K562 (cell line): ENCODE measurements at regions not wholly inside any gene's neighbourhood (a gene's known extent, or its start where the extent isn't known, plus 50 kb on each side); places are given as distances from the start of the nearest gene placed in this dataset.

Experiments
- ATAC-seq: fragments of 200-7000 bp; cut with Tn5 transposase; 3 replicates; pipeline ENCODE4 v1.9.1; 2020; ENCODE audit warnings: moderate library complexity
- BruUV-seq: library from RNA; stranded (reverse); fragments of 400-500 nt; replicated peaks from 2 replicates; lab custom pipeline; 2021; lab: Mats Ljungman, UMichigan
- CTCF ChIA-PET: fragments of 300-600 bp; formaldehyde crosslinking; extraction: SDS; loops from one replicate; lab custom pipeline; 2021; ENCODE audit warnings: low intra/inter-chr PET ratio; lab: Yijun Ruan, JAX
- POLR2A ChIA-PET: fragments of 300-600, 350-650 bp; sonication (Branson Sonifier 250); formaldehyde crosslinking; extraction: SDS; loops from one replicate; lab custom pipeline; 2021; ENCODE audit warnings: antibody characterized with exemption, inconsistent platforms; lab: Yijun Ruan, JAX
- DNase-seq, 4 experiments: peaks; one replicate each; pipeline versions ENCODE4 v3.0.0 to v3.0.0-alpha.2; 2011 to 2018; ENCODE audit warnings: low spot score in 3 of 4, mixed read lengths in 3 of 4; ENCODE audit errors: extremely low read depth in 1 of 4
- FAIRE-seq: peaks from 2 replicates; lab custom pipeline; 2011; peaks lifted over from hg19 to GRCh38; lab: Jason Lieb, UNC
- H2AFZ ChIP-seq: 2 replicates; pipeline ENCODE4 v1.6.0; 2011; ENCODE audit warnings: low read depth, low read length, control low read depth, inconsistent platforms
- H3K27ac ChIP-seq: fragments of 200-600 bp; 3 replicates; pipeline ENCODE4 v1.8.0; 2011; ENCODE audit warnings: low read depth, mild to moderate bottlenecking, control low read depth, inconsistent platforms, low read length, moderate library complexity, mixed read lengths; ENCODE audit errors: extremely low read depth
- H3K27me3 ChIP-seq, 2 experiments: fragments of 300-600 bp in 1 of 2; 2 replicates in 1 of 2; 3 replicates in 1 of 2; pipeline versions ENCODE4 v1.6.0 to v1.8.0; 2011; ENCODE audit warnings: inconsistent platforms in 2 of 2, low read length in 2 of 2, mild to moderate bottlenecking in 1 of 2, mixed read lengths in 1 of 2, moderate library complexity in 1 of 2; ENCODE audit not compliant: control insufficient read depth in 2 of 2, insufficient read depth in 2 of 2
- H3K36me3 ChIP-seq: fragments of 300-600 bp; 3 replicates; pipeline ENCODE4 v1.8.0; 2011; ENCODE audit warnings: mild to moderate bottlenecking, low read length, inconsistent platforms; ENCODE audit not compliant: control insufficient read depth, insufficient read depth
- H3K4me1 ChIP-seq, 2 experiments: fragments of 200-600 bp in 1 of 2; replicated peaks in 1 of 2; 2 replicates in 1 of 2; 3 replicates in 1 of 2; pipeline versions ENCODE4 v1.5.1 to v1.8.0; 2011; ENCODE audit warnings: inconsistent platforms in 2 of 2, low read length in 2 of 2, mild to moderate bottlenecking in 1 of 2, mixed read lengths in 1 of 2, moderate library complexity in 1 of 2; ENCODE audit not compliant: control insufficient read depth in 2 of 2, insufficient read depth in 2 of 2
- H3K4me2 ChIP-seq: 2 replicates; pipeline ENCODE4 v1.6.1; 2011; ENCODE audit warnings: low read length, control low read depth, inconsistent platforms, mixed read lengths; ENCODE audit not compliant: insufficient read depth
- H3K4me3 ChIP-seq: fragments of 200-600 bp; sonication (generic), shearing (Covaris generic); 2 replicates; pipeline ENCODE4 v1.5.1; 2016; ENCODE audit warnings: control low read depth, inconsistent platforms
- H3K79me2 ChIP-seq: fragments of 200-600 bp; 3 replicates; pipeline ENCODE4 v1.8.0; 2011; ENCODE audit warnings: low read length, inconsistent platforms; ENCODE audit not compliant: control insufficient read depth, insufficient read depth
- H3K9ac ChIP-seq, 2 experiments: 2 replicates each; pipeline versions ENCODE4 v1.6.0 to v1.6.1; 2011; ENCODE audit warnings: low read depth in 2 of 2, low read length in 2 of 2, control low read depth in 1 of 2, inconsistent platforms in 1 of 2, mild to moderate bottlenecking in 1 of 2, mixed read lengths in 1 of 2; ENCODE audit not compliant: insufficient read depth in 1 of 2
- H3K9me1 ChIP-seq: one replicate; pipeline ENCODE4 v1.6.0; 2011; ENCODE audit warnings: inconsistent platforms, mild to moderate bottlenecking, low read length, moderate library complexity; ENCODE audit not compliant: control insufficient read depth, insufficient read depth
- H3K9me3 ChIP-seq: replicated peaks from 2 replicates; pipeline ENCODE4 v1.5.1; 2011; ENCODE audit warnings: low read depth, low read length, inconsistent platforms; ENCODE audit not compliant: control insufficient read depth, insufficient read depth
- H4K20me1 ChIP-seq: replicated peaks from 2 replicates; pipeline ENCODE4 v1.6.1; 2011; ENCODE audit warnings: low read length, inconsistent platforms, mixed read lengths; ENCODE audit not compliant: control insufficient read depth, insufficient read depth
- ATF4 ChIP-seq: fragments of 450-650 bp; formaldehyde crosslinking; IDR thresholded peaks from 2 replicates; pipeline ENCODE4 v1.4.0; 2022; ENCODE audit warnings: mild to moderate bottlenecking, moderate library complexity
- CBFA2T3 ChIP-seq: fragments of 450-650 bp; IDR thresholded peaks from 2 replicates; pipeline ENCODE4 v1.6.1; 2017
- CEBPG ChIP-seq, 3 experiments: fragments of 200-800 bp in 1 of 3; sonication (Bioruptor generic) in 1 of 3; sonication (generic) in 1 of 3; formaldehyde crosslinking in 1 of 3; IDR thresholded peaks in 2 of 3; conservative IDR thresholded peaks in 1 of 3; 2 replicates each; pipeline versions ENCODE4 v1.6.1 to v1.8.0; 2016 to 2022; ENCODE audit warnings: missing compliant biosample characterization in 2 of 3, missing genetic modification characterization in 2 of 3, mild to moderate bottlenecking in 1 of 3, missing genetic modification reagents in 1 of 3
- CREBBP ChIP-seq: IDR thresholded peaks from one replicate; pipeline ENCODE4 v1.6.1; 2012; ENCODE audit warnings: low read depth, mild to moderate bottlenecking, control low read depth, inconsistent platforms, low read length
- ELK1 ChIP-seq: sonication (generic); formaldehyde crosslinking; IDR thresholded peaks from 2 replicates; pipeline ENCODE4 v1.8.1; 2022; ENCODE audit warnings: missing genetic modification reagents
- GTF2F1 ChIP-seq: IDR thresholded peaks from 2 replicates; pipeline ENCODE4 v1.6.1; 2011; ENCODE audit warnings: low read depth, low read length, improper control_type of control experiment
- HDAC6 ChIP-seq: IDR thresholded peaks from 2 replicates; pipeline ENCODE4 v1.6.1; 2012; ENCODE audit warnings: low read depth, mild to moderate bottlenecking, control low read depth, inconsistent platforms, low read length, moderate library complexity
- NR0B1 ChIP-seq: fragments of 450-650 bp; IDR thresholded peaks from one replicate; pipeline ENCODE4 v1.6.1; 2018; ENCODE audit warnings: mild to moderate bottlenecking, moderate library complexity; ENCODE audit not compliant: partially characterized antibody
- PHF20 ChIP-seq: fragments of 450-650 bp; IDR thresholded peaks from 2 replicates; pipeline ENCODE4 v1.6.1; 2018; ENCODE audit not compliant: partially characterized antibody
- POLR3A ChIP-seq: IDR thresholded peaks from 2 replicates; pipeline ENCODE4 v1.6.1; 2011; ENCODE audit warnings: borderline replicate concordance, mild to moderate bottlenecking, moderate library complexity; ENCODE audit not compliant: insufficient read length, insufficient read depth; ENCODE audit errors: extremely low read depth
- PREB ChIP-seq: sonication (generic); formaldehyde crosslinking; IDR thresholded peaks from 2 replicates; pipeline ENCODE4 v1.8.1; 2023; ENCODE audit warnings: mild to moderate bottlenecking, missing genetic modification reagents
- SIN3B ChIP-seq: fragments of 450-650 bp; IDR thresholded peaks from 2 replicates; pipeline ENCODE4 v1.6.1; 2017; ENCODE audit warnings: low read depth, mild to moderate bottlenecking, moderate library complexity
- SRSF7 ChIP-seq: fragments of 200-400 bp; formaldehyde crosslinking; optimal IDR thresholded peaks from 2 replicates; pipeline ENCODE3; 2017; ENCODE audit warnings: mild to moderate bottlenecking, low read depth, low read length
- TRIM25 ChIP-seq: fragments of 450-650 bp; IDR thresholded peaks from 2 replicates; pipeline ENCODE4 v1.7.0; 2016; ENCODE audit warnings: borderline replicate concordance
- U2AF1 ChIP-seq: fragments of 200-400 bp; formaldehyde crosslinking; optimal IDR thresholded peaks from 2 replicates; pipeline ENCODE3; 2017; ENCODE audit warnings: mild to moderate bottlenecking, low read depth, low read length, moderate library complexity
- ZBTB12 ChIP-seq: fragments of 250-450 bp; sonication (Bioruptor Pico); IDR thresholded peaks from 2 replicates; pipeline ENCODE4 v1.4.0; 2020
- WGBS: fragments of 100-300 bp; shearing (Covaris generic); methylation state at CpG from one replicate; pipeline ENCODE4 v1.1.6; 2016; ENCODE audit warnings: low coverage, mixed read lengths; ENCODE audit not compliant: insufficient coverage; ENCODE audit errors: missing lambda C conversion rate; 5-methylcytosine and 5-hydroxymethylcytosine counted together
- in situ Hi-C: fragments of 300-500 bp; cut with MboI; formaldehyde crosslinking; loops from 4 replicates; pipeline ENCODE4 v1.15.0; 2018; ENCODE audit warnings: inconsistent platforms, mixed read lengths
- intact Hi-C: fragments of 100-400 bp; cut with micrococcal nuclease; formaldehyde crosslinking; loops from 2 replicates; pipeline ENCODE4 v1.14.2; 2022

GRCh38 chr14:98382662-98383061 is 889.3 kb downstream of the BCL11B start:
- no peaks in the 10 kb centered on the region for H3K4me1 ChIP-seq
- no TSS peak for BruUV-seq
- no peaks in the 10 kb centered on the region for H3K36me3 ChIP-seq
- H3K27me3 ChIP-seq: no peaks in the 10 kb centered on the region
- WGBS: 0% methylated on average over 4 of the region's 4 CpGs
- in situ Hi-C loops (no loop called here), intact Hi-C loops (no loop called here)
- H3K79me2 ChIP-seq: no peaks in the 10 kb centered on the region
- H2AFZ ChIP-seq: no peak overlapping the region
- no peaks in the 10 kb centered on the region for H3K9me1 ChIP-seq
- DNase-seq (no peak), FAIRE-seq (no peak), ATAC-seq (no peak)
- no peak overlapping the region for H3K9ac ChIP-seq
- no peak overlapping the region for H3K27ac ChIP-seq
- no peak overlapping the region for H3K4me2 ChIP-seq
- ChIA-PET CTCF (no interaction called here), POLR2A (no interaction called here)
- no peaks in the 10 kb centered on the region for H4K20me1 ChIP-seq
- no peaks in the 10 kb centered on the region; the same call in 1 of the 2 replicates for H3K9me3 ChIP-seq
- H3K4me3 ChIP-seq: no peak overlapping the region
- TF ChIP-seq TRIM25: no peak
- no peak for TF ChIP-seq ATF4
- TF ChIP-seq PREB (CRISPR knock-in tag): no peak
- TF ChIP-seq ZBTB12 (CRISPR knock-in tag): no peak
- no peak for TF ChIP-seq GTF2F1
- TF ChIP-seq SIN3B: no peak
- no peak for TF ChIP-seq U2AF1
- no peak for TF ChIP-seq CEBPG (CRISPR knock-in tag; IDR thresholded peaks at IDR 0.05)
- no peak for TF ChIP-seq CEBPG (tag; conservative IDR thresholded peaks at IDR 0.05 in 1 of 2, IDR thresholded peaks at IDR 0.05 in 1 of 2)
- TF ChIP-seq POLR3A: no peak
- TF ChIP-seq PHF20: no peak
- TF ChIP-seq SRSF7: no peak
- TF ChIP-seq CREBBP: no peak
- TF ChIP-seq NR0B1: no peak
- no peak for TF ChIP-seq CBFA2T3
- no peak for TF ChIP-seq HDAC6
- no peak for TF ChIP-seq ELK1 (CRISPR knock-in tag)
